HG02938 (cell line): ENCODE measurements at regions not wholly inside any gene's neighbourhood (a gene's known extent, or its start where the extent isn't known, plus 50 kb on each side); places are given as distances from the start of the nearest gene placed in this dataset.
"Not testable (repeated sequence)": the region's sequence is repeated elsewhere in the genome, so short reads cannot be mapped to it uniquely, and the experiment has no call there.

Experiments
- ATAC-seq: cut with Tn5 transposase; IDR thresholded peaks from one replicate; pipeline ENCODE4 v1.9.1; 2021; ENCODE audit warnings: mild to moderate bottlenecking, moderate library complexity; ENCODE audit not compliant: unreplicated experiment

GRCh38 chr3:193800138-193801043 is 207.4 kb downstream of the OPA1 start:
- no peak for ATAC-seq

DNA sequence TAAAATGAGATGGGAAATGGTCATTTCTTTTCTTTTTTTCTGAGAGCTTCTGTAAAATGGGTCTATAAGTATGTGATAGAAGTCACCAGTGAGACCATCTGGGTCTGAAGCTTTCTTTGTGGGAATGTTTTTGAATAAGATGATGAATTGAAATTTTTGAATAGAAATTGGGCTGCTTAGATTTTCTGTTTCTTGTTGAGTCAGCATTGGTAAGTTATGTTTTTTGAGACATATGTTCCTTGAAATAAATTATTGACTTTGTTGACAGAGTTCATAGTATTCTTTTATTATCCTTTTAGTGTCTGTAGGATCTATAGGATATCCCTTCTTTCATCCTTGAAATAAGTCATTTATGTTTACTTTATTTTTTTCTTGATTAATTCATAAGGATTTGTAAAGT is 208.1 kb downstream of the OPA1 start:
- ATAC-seq: no peak

DNA sequence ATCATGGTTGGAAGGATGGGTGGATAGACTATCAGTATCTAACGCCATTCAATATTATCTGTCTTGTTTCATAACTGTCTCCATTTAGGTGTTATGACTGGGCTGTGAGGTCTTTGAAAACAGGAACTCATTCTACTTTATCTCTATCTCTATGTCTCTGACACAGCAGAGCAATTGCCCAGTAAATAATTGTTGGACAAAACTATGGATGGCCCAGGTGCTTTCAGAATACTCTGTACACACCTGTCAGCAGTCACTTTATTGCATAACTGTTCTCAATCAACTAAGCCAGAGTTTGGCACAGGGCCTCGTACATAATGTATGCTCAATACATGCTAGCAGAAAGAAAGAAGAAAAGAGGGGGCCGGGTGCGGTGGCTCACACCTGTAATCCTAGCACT is 210.3 kb downstream of the OPA1 start:
- no peak for ATAC-seq

GRCh38 chr3:193805448-193805847 is 212.4 kb downstream of the OPA1 start:
- ATAC-seq: no peak

DNA sequence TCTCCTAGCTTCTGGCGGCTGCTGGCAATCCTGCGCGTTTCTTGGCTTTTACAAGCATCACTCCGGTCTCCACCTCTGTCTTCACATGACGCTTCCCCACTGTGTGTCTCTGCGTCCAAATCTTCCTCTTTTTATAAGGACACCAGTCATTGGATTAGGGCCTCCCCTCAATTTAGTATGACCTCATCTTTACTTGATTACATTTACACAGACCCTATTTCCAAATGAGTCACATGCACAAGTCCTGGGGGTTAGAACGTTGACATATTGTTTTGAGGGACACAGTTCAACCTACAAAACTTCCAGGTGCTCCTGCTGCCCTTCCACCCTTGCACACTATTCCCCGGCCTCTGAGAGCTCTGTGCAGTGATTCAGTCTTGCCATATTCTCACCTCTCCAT is 215.3 kb downstream of the OPA1 start:
- no peak for ATAC-seq

GRCh38 chr3:193809106-193809505 is 216.1 kb downstream of the OPA1 start:
- no peak for ATAC-seq

- ATAC-seq: no peak
Measured at GRCh38 chr3:193812078-193812725, 219.2 kb downstream of the OPA1 start.

DNA sequence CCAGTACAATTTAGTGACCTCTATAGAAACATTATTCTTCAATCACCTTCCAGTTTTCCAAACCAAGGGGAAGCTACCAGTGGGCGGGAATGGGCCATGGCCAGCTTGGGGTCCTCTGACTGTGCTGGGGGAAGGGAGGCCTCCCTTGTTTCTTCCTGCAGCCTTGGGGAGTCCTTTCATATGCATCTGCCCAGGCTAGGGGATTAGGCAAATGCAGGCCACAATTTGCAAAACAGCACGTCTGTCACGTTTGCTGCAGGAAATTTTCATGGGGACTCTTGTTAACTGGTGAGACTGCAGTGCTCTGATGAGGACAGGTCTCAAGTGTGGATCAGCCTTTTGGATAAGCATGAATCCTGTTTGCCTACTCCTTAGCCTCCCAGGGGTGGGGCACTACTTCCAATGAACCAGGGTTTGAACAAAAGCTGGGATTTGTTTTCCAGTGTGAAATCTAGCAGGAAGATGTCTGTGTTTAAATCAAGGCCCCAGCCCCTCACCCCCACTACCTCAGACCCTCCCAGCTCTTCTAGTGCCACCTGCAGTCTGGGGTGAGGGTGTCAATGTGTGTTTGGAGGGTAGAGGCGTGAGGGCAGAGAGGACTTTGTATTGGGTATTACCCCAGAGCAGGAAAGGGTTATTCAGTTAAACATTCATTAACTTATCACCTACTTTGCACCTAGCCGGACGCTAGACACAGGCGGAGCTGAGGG is 219.9 kb downstream of the OPA1 start:
- ATAC-seq: no peak

- no peak for ATAC-seq
Measured at GRCh38 chr3:193813501-193813830, 220.5 kb downstream of the OPA1 start.

- no peak for ATAC-seq
Measured at GRCh38 chr3:193814166-193814892, 221.3 kb downstream of the OPA1 start.

DNA sequence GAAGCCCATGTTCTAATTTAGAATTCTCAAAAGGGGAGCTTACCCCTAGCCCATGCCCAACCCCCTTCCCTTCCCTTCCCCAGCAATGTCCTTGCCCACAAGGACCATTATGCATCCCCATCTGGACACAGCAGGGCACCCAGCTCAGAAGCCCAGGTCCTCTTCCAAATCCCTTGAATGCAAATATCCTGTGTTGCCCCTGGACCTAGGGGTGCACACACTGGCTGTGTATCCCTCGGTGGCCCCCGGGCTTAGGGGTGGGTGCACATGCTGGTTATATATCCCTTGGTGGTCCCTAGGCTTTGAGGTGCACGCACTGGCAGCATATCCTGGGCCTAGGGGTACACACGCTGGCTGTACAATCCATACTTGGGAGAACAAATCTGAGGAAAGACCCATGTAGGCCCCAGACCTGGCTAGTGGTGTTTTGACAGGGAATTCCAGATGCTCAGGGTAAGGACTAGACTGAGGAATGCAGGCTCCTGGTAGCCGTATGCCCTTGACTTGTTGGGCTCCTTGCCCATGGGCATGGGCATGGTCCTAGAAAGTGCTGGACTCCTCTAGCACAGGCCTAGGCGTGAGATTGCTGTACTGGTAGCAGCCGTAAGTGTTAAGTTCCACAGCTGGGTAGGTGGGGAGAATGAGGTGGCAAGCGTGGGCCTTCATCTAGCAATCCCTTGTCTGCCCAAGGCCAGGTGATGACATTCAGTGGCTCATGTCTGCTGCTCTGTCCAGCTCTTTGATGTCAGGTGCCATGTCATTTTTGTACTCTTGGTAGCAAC is 222.4 kb downstream of the OPA1 start:
- no peak for ATAC-seq

DNA sequence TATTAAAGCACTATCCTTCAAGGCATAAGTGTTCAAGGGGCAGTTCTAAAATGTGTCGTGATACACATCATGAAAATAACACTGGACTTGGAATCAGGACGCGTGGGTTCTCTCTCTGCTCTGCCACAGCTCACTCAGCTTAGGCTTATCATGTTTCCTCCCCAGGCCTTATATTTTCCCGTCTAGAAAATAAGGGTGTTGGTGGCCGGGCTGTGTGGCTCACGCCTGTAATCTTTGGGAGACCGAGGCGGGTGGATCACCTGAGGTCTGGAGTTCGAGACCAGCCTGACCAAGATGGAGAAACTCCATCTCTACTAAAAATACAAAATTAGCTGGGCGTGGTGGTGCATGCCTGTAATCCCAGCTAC is 223.0 kb downstream of the OPA1 start:
- ATAC-seq: no peak

- no peak for ATAC-seq
Measured at GRCh38 chr3:193816656-193817311, 223.8 kb downstream of the OPA1 start.

- no peak for ATAC-seq
Measured at GRCh38 chr3:193819117-193820010, 226.4 kb downstream of the OPA1 start.

GRCh38 chr3:193821151-193821668 is 228.2 kb downstream of the OPA1 start:
- no peak for ATAC-seq

- no peak for ATAC-seq
Measured at GRCh38 chr3:193822492-193823212, 229.6 kb downstream of the OPA1 start.

DNA sequence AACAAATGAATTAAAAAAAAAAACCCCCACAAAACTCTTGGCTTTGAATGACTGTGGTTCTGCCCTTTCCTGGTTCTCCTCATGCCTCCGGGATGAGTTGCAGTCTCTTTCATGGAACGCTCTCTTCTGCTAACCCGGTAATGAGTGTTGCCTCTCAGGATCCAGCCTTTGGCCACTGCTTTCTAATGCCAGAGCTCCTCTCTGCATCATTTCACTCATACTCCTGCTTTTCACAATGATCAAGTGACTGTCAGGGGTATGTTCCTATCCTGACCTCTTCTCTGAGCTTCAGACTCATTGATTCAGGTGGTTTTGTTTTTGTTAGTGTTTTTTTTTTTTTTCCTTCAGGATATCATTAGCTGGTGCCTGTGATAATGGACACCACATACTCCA is 230.2 kb downstream of the OPA1 start:
- not testable (repeated sequence) for ATAC-seq

GRCh38 chr3:193824365-193824764 is 231.4 kb downstream of the OPA1 start:
- ATAC-seq: no peak
